CD14-positive monocyte (primary cell): ENCODE measurements at regions not wholly inside any gene's neighbourhood (a gene's known extent, or its start where the extent isn't known, plus 50 kb on each side); places are given as distances from the start of the nearest gene placed in this dataset.

Experiments
- DNase-seq, 3 donors: peaks; one replicate each; pipeline ENCODE4 v3.0.0-alpha.2; 2011 to 2022
- H2AFZ ChIP-seq: 2 replicates; pipeline ENCODE4 v1.6.0; 2012; ENCODE audit warnings: mild to moderate bottlenecking, low read depth, low read length, inconsistent platforms; ENCODE audit not compliant: insufficient read depth, poor library complexity, severe bottlenecking
- H3K27ac ChIP-seq, 2 donors: 1 replicate in 1 of 2; 2 replicates in 1 of 2; pipeline ENCODE4 v1.5.1; 2012 to 2013; ENCODE audit warnings: low read length in 2 of 2, control low read depth in 1 of 2, inconsistent platforms in 1 of 2, low read depth in 1 of 2, mild to moderate bottlenecking in 1 of 2
- H3K27me3 ChIP-seq, 2 donors: one replicate each; pipeline versions ENCODE4 v1.6.0 to v1.6.1; 2011 to 2013; ENCODE audit warnings: low read length in 2 of 2; ENCODE audit not compliant: control insufficient read depth in 2 of 2, insufficient read depth in 2 of 2
- H3K36me3 ChIP-seq, 2 donors: replicated peaks in 1 of 2; 1 replicate in 1 of 2; 2 replicates in 1 of 2; pipeline versions ENCODE4 v1.5.1 to v1.6.1; 2012 to 2013; ENCODE audit warnings: low read length in 2 of 2, control low read depth in 1 of 2, inconsistent platforms in 1 of 2, mild to moderate bottlenecking in 1 of 2; ENCODE audit not compliant: insufficient read depth in 2 of 2, control insufficient read depth in 1 of 2
- H3K4me1 ChIP-seq, 2 donors: 1 replicate in 1 of 2; 2 replicates in 1 of 2; pipeline versions ENCODE4 v1.5.1 to v1.6.1; 2012 to 2013; ENCODE audit warnings: low read length in 2 of 2, control low read depth in 1 of 2, inconsistent platforms in 1 of 2, mild to moderate bottlenecking in 1 of 2, moderate library complexity in 1 of 2; ENCODE audit not compliant: insufficient read depth in 2 of 2, control insufficient read depth in 1 of 2
- H3K4me2 ChIP-seq: replicated peaks from 2 replicates; pipeline ENCODE3; 2012; ENCODE audit warnings: low read length, moderate library complexity, mild to moderate bottlenecking; ENCODE audit not compliant: poor library complexity, severe bottlenecking; ENCODE audit errors: extremely low read depth
- H3K4me3 ChIP-seq, 3 experiments: fragments of 200-600 bp in 1 of 3; sonication (generic) in 1 of 3; replicated peaks in 1 of 3; 1 replicate in 2 of 3; 2 replicates in 1 of 3; pipeline ENCODE4 v1.5.1; 2011 to 2013; ENCODE audit warnings: low read length in 3 of 3, mild to moderate bottlenecking in 3 of 3, control low read depth in 2 of 3, low read depth in 2 of 3, inconsistent platforms in 1 of 3, moderate library complexity in 1 of 3
- H3K79me2 ChIP-seq: 2 replicates; pipeline ENCODE4 v1.6.0; 2012; ENCODE audit warnings: mild to moderate bottlenecking, control low read depth, inconsistent platforms, low read length, moderate library complexity; ENCODE audit not compliant: insufficient read depth
- H3K9ac ChIP-seq: 2 replicates; pipeline ENCODE4 v1.6.0; 2017; ENCODE audit warnings: low read length, mild to moderate bottlenecking; ENCODE audit not compliant: insufficient read depth, poor library complexity, severe bottlenecking
- H3K9me3 ChIP-seq, 2 donors: replicated peaks in 1 of 2; 1 replicate in 1 of 2; 2 replicates in 1 of 2; pipeline versions ENCODE4 v1.5.1 to v1.6.1; 2012 to 2013; ENCODE audit warnings: low read length in 2 of 2, control low read depth in 1 of 2; ENCODE audit not compliant: control insufficient read depth in 1 of 2, insufficient read depth in 1 of 2
- H4K20me1 ChIP-seq: 2 replicates; pipeline ENCODE4 v1.6.0; 2012; ENCODE audit warnings: mild to moderate bottlenecking, low read length, control low read depth, moderate library complexity; ENCODE audit not compliant: insufficient read depth
- H3K27ac Mint-ChIP-seq, 7 donors: one replicate each; pipeline ENCODE4 v1.8.0; 2020; ENCODE audit warnings: mild to moderate bottlenecking in 7 of 7, mixed read lengths in 7 of 7, moderate library complexity in 6 of 7, inconsistent platforms in 2 of 7
- H3K27me3 Mint-ChIP-seq, 3 donors: one replicate each; pipeline ENCODE4 v1.8.0; 2021 to 2022; ENCODE audit warnings: low read depth in 3 of 3, mild to moderate bottlenecking in 3 of 3, mixed read lengths in 3 of 3, moderate library complexity in 3 of 3, inconsistent platforms in 1 of 3
- H3K36me3 Mint-ChIP-seq, 2 donors: one replicate each; pipeline ENCODE4 v1.8.0; 2020; ENCODE audit warnings: mixed read lengths in 2 of 2, inconsistent platforms in 1 of 2, mild to moderate bottlenecking in 1 of 2
- H3K4me1 Mint-ChIP-seq: one replicate; pipeline ENCODE4 v1.8.0; 2020; ENCODE audit warnings: mild to moderate bottlenecking, mixed read lengths
- H3K4me3 Mint-ChIP-seq, 2 donors: one replicate each; pipeline ENCODE4 v1.8.0; 2020; ENCODE audit warnings: mild to moderate bottlenecking in 2 of 2, mixed read lengths in 2 of 2, moderate library complexity in 1 of 2
- H3K9me3 Mint-ChIP-seq, 7 donors: one replicate each; pipeline ENCODE4 v1.8.0; 2020 to 2022; ENCODE audit warnings: mixed read lengths in 7 of 7, mild to moderate bottlenecking in 6 of 7, moderate library complexity in 6 of 7, inconsistent platforms in 2 of 7
- WGBS: methylation state at CpG from one replicate; pipeline ENCODE4 v1.1.5; 2013; ENCODE audit warnings: missing lambda C conversion rate; ENCODE audit not compliant: insufficient coverage; 5-methylcytosine and 5-hydroxymethylcytosine counted together
- intact Hi-C, 2 donors: fragments of 100-400 bp; cut with micrococcal nuclease; formaldehyde crosslinking; loops; one replicate each; pipeline versions ENCODE4 v1.15.0 to v1.15.1; 2023
- TF ChIP-seq, protein P1 (sequence below): fragments of 200-600 bp; IDR thresholded peaks from one replicate; pipeline ENCODE4 v1.8.0; 2022; ENCODE audit warnings: antibody characterized with exemption, mild to moderate bottlenecking

DNA sequence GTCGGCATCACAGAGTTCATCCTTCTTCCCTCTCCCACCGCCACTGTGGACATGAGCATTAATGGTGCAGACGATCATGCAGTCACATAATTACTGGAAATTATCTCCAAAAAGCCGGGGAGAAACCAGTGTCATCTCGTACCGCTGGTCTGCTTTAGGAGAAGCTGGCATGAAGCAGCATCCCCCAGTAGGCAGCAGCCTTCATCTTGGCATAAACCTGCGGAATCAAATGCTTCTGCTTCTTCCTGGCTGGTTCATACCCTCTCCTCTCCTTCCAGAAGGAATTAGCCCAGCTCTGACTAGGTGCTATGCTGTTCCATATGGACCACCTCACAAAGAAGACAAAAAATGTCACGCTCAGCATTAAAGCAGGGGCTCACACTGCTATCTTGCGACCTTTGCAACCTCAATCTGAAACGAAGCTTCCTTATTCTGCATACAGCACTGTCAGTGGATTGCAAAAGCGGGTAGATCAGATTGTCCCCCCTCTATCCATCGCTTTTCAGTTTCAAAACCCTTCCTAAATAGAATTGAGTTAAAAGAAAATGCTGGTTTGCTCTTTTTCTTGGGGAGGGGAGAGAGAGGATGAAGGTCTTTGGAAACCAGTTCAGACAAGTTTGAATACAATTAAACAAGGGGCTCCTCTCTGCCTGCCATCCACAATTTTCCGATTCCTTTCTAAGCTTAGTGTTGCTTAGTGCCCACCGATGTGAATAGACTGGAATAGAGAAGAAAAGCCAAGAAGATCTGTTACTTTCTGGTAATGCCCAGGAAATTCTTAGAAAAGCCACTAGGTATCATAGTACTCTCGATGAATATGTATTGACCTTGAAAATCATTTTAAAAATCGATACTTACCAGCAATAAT lies 212.1 kb upstream of the ZNF521 start:
- H3K4me1 ChIP-seq: no peaks in the 10 kb centered on the region
- no peaks in the 10 kb centered on the region for H4K20me1 ChIP-seq
- H3K4me2 ChIP-seq: no peak overlapping the region
- H3K27ac ChIP-seq: no peak overlapping the region
- no peak for DNase-seq
- Mint-ChIP-seq H3K36me3 (no peaks in the 10 kb centered on the region), H3K4me1 (peaks cover 6% of the 10 kb centered on the region), H3K4me3 (no peak overlapping the region), H3K9me3 (peaks cover 0 to 3% (median 1%) of the 10 kb centered on the region in 7 donors), H3K27me3 (no peaks in the 10 kb centered on the region), H3K27ac (no peak overlapping the region)
- TF ChIP-seq, protein P1, sequence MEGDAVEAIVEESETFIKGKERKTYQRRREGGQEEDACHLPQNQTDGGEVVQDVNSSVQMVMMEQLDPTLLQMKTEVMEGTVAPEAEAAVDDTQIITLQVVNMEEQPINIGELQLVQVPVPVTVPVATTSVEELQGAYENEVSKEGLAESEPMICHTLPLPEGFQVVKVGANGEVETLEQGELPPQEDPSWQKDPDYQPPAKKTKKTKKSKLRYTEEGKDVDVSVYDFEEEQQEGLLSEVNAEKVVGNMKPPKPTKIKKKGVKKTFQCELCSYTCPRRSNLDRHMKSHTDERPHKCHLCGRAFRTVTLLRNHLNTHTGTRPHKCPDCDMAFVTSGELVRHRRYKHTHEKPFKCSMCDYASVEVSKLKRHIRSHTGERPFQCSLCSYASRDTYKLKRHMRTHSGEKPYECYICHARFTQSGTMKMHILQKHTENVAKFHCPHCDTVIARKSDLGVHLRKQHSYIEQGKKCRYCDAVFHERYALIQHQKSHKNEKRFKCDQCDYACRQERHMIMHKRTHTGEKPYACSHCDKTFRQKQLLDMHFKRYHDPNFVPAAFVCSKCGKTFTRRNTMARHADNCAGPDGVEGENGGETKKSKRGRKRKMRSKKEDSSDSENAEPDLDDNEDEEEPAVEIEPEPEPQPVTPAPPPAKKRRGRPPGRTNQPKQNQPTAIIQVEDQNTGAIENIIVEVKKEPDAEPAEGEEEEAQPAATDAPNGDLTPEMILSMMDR: no peak
- H3K4me3 ChIP-seq: no peak overlapping the region
- no peak overlapping the region for H3K9ac ChIP-seq
- H2AFZ ChIP-seq: no peak overlapping the region
- H3K79me2 ChIP-seq: no peaks in the 10 kb centered on the region
- H3K9me3 ChIP-seq: no peaks in the 10 kb centered on the region
- WGBS: 90% methylated on average over 8 of the region's 16 CpGs
- no peaks in the 10 kb centered on the region for H3K27me3 ChIP-seq
- intact Hi-C loops: no loop called here
- no peaks in the 10 kb centered on the region for H3K36me3 ChIP-seq

- no peak overlapping the region for H2AFZ ChIP-seq
- no CpG with 5 or more reads among the region's 3 CpGs for WGBS
- H3K4me3 Mint-ChIP-seq: no peak overlapping the region
- no peak overlapping the region for H3K4me2 ChIP-seq
- no peak overlapping the region for H3K27ac ChIP-seq
- H4K20me1 ChIP-seq: no peaks in the 10 kb centered on the region
- no peaks in the 10 kb centered on the region for H3K36me3 ChIP-seq
- no peak overlapping the region for H3K27ac Mint-ChIP-seq
- H3K79me2 ChIP-seq: no peaks in the 10 kb centered on the region
- peaks cover 0 to 3% (median 0%) of the 10 kb centered on the region in 7 donors for H3K9me3 Mint-ChIP-seq
- no peak overlapping the region for H3K9ac ChIP-seq
- peaks cover 6% of the 10 kb centered on the region for H3K4me1 Mint-ChIP-seq
- H3K27me3 Mint-ChIP-seq: no peaks in the 10 kb centered on the region
- H3K27me3 ChIP-seq: no peaks in the 10 kb centered on the region
- intact Hi-C loops: no loop called here
- DNase-seq: no peak
- TF ChIP-seq, protein P1: no peak
- H3K4me3 ChIP-seq: no peak overlapping the region
- no peaks in the 10 kb centered on the region for H3K4me1 ChIP-seq
- no peaks in the 10 kb centered on the region for H3K36me3 Mint-ChIP-seq
- no peaks in the 10 kb centered on the region for H3K9me3 ChIP-seq
Measured at GRCh38 chr18:25563346-25563745, 211.4 kb upstream of the ZNF521 start.
